ENCODE measurements at regions not wholly inside any gene's neighbourhood (a gene's known extent, or its start where the extent isn't known, plus 50 kb on each side); places are given as distances from the start of the nearest gene placed in this dataset.
A peak's percentile ranks its signal among the peaks of the same experiment; 100 is the strongest.
"Not testable (repeated sequence)": the region's sequence is repeated elsewhere in the genome, so short reads cannot be mapped to it uniquely, and the experiment has no call there.

DNA sequence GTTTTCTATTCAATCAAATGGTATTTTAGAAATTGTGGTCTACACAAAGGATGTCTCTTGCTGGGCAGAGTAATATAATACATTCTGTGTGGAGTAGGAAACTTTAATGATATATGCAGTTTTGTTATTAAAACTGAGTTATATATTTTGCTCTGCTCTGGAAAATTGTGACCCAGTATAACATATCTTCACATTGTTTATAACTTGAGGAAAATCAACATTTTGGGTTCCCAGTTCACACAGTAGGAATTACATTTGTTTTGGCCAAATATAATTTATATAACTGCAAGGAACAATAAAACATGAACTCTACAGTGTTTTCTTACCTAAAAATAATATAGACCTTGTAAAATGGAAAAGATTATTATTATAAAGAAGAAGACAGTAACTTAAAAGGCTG lies 372.4 kb downstream of the OSR1 start:
- no peak for DNase-seq (ENCODE audit: low spot score)

DNA sequence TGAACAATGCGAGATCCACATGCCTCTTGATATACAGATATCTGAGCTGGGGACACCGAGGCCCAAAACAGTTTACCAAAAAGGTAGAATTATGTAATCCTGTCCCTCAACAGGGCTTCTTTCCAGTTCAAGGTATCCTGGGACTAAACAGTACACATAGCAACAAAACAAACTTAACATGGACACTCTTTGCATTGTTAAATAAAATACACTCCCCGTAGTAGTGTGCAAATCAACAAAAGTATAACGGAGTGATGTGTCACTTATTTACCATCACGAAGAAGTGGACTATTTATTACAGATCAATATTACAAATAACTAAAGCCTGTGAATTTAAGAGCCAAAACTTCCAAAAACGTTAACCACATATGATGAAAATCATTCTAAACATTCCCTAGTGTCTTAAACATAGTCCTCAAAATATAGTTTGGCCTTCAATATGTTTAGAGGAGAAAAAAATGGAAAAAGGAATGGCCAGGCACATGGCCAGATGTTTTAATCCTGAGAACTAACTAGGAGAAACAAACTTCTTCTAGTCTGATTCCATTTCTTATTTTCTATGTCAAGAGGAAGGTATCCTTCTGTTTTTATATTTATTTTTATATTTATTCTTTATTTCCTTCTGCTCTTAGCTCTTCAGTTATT lies 377.5 kb downstream of the OSR1 start:
- DNase-seq (ENCODE audit: low spot score), result no peak

DNA sequence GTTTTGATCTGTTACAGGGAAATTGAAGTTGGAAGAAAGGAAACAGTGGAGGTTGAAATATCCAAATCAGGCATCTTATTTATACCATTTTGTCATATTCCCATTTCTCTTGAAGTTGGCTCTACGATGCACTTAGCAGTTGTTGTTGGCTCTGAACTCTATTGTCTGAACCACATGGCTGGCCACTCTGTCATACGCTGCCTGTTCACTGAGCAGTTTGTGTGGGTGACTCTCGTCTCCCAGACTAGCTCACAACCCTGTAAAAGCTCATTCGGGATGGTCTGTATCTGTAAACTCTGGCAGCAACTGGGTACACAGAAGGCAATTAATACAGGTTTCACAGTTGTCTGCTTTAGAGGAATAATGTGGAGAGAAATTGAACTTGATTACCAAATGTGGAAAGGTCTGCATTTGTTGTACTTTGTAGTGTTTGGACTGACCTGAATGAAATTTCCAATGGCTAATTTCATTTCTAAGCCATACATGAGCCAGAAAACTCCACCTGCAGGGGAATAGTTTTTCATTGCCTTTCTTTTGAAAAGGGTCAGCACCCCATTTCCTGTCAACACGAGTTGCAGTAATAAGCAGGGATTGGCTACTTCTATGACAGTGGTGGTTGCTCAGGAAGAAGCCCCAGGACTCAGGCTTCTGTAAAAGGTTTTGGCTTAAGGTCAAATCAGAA lies 378.2 kb downstream of the OSR1 start:
- DNase-seq (ENCODE audit: low spot score), result no peak

DNA sequence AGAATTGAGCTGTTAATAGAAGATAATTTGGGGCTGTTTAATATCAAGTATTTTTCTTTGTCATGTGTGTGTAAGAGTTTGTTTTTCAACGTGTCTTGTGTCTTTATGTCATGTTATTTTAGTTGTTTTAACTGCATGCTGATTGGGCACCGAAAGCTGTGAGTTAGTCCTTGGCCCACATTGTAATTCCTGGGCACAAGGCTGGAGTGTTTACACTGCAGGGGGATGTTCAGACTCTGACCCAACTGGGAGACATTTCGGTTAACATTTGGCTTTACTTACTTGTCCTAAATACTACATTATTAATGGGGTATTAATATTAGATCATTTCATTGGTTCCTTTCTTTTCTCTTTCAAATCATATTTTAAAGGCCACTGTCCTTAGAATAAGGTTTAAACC lies 381.0 kb downstream of the OSR1 start:
- no peak for DNase-seq (ENCODE audit: low spot score)

DNA sequence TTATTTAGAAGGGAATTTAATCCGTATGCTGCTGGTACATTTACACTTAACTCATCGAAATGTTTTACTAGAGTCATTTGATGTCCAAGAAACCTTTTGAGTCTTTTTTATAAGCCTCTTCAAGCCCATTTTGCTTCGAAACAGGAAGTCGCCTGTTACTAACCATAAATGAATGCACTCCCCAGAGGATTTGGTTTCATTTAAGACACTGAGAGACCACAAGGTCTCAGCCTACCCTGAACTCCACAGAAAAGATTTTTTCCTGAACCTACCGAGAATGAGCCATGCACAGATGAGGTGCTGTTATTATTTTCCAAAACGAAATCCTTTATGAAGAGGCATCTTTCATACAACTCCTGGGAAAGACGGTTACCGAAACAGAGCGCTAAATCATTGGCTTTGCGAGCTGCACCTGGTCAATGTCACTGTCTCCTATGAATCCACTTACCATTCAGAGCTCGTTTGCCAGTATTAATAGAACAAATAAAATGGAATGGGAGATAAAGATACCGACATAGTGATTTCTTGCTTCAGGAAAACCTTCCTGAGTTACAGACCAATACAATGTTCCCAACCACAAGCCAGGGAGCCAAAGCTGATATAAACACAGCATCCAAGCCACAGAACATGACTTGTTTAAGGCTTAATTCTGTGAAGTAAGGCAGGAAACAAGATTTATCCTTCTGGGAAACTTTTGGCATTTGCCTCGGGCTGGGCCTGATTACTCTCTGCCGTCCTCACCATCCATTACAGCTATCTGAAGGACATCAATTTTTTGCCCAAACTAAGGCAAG lies 382.1 kb downstream of the OSR1 start:
- no peak for DNase-seq (ENCODE audit: low spot score)

DNA sequence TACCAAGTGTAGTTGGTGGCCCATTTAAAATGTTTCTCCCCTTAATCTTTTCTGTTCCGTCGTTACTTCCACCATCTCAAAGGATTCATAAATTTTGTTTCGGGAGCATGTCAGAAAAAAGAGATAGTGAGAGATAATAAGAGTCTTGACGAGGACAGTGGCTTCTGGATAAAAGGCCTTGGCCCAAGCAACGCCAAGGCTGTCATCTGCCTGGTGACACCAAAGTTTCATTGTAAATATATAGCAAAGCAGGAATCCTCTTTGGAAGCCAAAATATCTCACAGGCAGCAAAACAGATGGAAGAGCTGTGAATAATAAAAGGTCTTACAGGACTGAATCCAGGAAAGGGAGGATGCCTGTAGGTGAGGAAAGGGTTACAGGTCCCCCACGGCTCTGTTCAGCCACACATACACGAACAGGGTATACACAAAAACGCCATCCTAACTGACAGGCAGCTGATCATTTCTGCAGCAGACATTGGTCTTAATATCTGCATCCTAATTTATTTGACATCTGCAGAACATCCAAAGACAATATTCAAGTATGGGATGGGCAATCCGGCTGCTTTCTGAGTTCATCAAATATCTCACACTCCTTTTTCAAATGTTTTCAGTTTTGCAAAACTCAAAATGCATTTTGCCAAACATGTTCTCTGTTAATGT lies 382.8 kb downstream of the OSR1 start:
- no peak for DNase-seq (ENCODE audit: low spot score)

DNA sequence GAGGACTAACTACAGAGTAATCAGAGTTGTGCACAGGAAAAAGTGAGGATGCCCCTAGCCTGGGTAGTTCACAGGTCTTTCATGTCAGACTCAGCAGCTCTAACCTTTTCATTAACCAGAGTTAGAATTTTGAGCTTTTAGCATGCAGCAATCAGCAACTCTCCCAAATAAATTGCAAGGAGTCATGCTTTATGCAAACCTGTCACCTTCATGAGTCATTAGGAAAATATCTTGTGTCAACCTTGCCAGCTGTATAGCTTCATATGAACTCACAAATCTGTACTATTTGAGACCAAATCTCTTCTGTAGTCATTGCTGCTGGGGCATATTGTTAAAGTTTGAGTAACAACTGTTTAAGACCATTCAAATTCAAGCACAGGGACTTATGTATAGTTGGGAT lies 382.3 kb upstream of the NT5C1B start:
- DNase-seq (ENCODE audit: low spot score), result no peak

DNA sequence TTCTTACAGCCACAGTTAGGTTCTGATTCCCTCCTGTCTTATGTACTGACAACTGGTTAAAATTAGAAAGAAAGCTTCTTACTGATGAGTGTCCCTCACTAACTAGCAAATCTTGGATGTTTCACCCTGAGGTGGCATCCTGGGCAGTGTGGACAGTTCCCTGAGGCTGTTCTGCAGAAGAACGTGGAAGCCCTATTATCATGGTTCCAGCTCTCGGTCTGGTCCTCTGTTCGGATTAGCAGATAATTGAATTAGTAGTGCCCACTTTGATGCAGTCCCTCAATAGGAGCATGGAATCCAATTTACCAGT lies 381.7 kb upstream of the NT5C1B start:
- DNase-seq (ENCODE audit: low spot score), result no peak

DNA sequence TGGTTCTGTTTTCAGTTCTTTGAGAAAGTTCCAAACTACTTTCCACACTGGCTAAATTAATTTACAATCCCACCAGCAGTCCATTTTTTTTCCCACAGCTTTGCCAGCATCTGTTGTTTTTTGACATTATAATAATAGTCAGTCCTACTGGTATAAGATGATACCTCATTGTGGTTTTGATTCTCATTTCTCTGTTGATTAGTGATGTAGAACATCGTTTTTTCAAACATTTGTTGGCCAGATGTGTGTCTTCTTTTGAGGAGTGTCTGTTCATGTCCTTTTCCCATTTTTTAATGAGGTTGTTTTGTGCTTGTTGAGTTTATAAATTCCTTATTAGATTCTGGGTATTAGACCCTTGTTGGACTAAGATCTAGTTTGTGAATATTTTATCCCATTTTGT lies 376.8 kb upstream of the NT5C1B start:
- no peak for DNase-seq (ENCODE audit: low spot score)

DNA sequence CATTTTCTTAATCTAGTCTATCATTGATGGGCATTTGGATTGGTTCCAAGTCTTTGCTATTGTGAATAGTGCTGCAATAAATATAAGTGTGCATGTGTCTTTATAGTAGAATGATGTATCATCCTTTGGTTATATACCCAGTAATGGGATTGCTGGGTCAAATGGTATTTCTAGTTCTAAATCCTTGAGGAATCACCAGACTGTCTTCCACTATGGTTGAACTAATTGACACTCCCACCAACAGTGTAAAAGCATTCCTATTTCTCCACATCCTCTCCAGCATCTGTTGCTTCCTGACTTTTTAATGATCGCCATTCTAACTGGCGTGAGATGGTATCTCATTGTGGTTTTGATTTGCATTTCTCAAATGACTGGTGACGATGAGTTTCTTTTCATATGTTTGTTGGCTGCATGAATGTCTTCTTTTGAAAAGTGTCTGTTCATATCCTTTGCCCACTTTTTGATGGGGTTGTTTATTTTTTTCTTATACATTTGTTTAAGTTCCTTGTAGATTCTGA lies 374.4 kb upstream of the NT5C1B start:
- DNase-seq (ENCODE audit: low spot score), result not testable (repeated sequence)

DNA sequence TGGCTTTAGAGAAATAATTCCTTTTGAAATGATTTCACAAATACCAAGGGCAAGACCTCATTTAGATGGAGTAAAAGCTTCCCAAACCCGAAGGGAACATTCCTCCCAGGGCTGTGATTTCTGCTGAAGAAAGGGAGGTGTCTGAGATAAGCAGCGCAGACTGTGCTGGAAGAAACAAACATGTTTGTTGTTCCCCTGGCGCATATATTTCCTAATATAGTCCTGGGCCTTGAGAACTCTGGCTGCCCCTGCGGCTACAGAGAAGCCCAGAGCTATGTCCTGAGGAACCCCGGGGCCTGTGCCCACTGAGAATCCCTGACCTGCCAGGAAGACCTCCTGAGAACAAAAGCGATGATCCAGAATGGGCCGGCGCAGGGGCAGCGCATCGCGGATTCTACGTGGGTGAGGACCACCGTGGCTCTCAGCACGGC lies 372.6 kb upstream of the NT5C1B start:
- DNase-seq (ENCODE audit: low spot score), result no peak

DNA sequence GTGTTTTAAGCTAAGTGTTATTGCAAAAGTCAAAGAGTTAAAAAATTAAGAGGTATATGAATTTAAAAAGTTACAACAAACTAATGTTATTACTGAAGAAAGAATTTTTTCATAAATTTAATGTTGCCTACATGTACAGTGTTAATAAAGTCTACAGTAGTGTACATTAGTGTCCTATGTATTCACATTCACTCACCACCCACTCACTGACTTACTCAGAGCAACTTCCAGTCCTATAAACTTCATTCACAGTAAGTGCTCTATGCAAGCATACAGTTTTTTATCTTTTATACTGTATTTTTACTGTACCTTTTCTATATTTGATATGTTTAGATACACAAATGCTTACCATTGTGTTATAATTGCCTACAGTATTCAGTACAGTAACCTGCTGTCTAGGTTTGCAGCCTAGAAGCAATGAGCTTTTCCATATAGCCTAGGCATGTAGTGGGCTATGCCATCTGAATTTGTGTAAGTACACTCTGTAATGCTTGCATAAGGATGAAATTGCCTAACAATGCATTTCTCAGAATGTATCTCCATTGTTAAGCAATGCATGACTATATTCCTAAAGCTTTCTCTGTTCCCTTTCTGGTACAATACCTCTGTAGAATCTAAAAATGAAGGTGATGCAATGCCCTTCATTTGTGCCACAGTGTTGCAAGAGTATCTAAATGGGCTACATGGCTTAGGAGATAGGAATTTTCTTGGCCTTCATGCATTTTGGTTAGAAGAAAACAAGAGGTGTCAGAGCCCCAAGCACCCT lies 370.8 kb upstream of the NT5C1B start:
- DNase-seq (ENCODE audit: low spot score), result no peak

DNA sequence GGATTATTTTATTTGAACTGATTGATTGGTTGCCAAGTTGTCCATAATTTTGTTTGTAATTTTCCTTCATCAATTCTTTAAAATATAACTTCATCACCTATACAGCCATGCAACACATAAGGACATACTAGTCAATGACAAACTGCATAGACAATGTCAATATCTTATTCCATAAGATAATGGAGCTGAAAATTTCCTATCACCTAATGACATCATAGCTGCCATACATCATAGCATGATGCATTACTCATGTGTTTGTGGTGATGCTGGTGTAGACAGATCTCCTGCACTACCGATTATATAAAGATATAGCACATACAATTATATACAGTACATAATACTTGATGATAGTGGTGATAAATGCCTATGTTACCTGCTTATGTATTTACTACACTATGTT lies 369.8 kb upstream of the NT5C1B start:
- no peak for DNase-seq (ENCODE audit: low spot score)

DNA sequence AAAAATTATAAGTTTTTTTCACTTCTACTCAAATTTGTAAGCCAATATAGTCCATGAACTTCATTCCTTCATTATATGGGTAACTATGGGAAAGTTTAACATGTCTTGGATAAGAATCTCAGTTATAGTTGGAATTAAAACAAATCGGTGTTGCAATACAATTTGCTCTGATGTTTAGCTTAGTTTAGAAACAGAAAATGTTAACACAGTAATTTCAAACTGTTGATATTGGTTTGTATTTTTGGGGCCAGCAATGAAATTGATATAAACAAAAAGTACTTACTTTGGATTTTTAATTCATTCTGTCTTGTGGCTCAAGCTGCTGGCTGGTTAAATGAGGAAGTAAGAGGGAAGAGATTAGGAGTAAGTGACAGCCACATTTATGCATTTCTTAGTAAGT lies 368.5 kb upstream of the NT5C1B start:
- no peak for DNase-seq (ENCODE audit: low spot score)

DNA sequence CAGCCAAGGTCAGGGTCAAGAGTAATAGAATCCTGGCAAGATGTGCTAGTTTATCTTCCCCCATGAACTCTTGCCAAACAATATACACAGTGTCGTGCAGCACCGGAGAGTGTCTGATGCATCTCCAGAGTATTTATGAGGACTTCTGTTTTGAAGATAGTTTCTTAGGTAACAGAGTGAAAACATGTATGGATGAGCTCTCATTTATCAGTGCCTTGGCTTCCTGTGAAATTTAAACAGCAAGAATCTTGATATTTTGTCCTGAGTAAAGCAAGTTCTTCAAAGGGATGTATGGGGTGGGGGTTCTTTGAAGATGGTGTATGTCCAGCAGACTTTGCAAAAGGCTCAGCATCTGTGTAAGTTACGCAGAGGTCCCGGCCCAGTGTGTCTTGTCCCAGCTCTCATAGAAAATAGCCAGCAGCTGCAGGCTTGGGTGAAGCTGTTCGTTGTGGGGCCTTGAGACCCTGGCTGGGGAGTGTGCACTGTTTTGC lies 361.0 kb upstream of the NT5C1B start:
- peak; percentile 35 for DNase-seq (ENCODE audit: low spot score)

DNA sequence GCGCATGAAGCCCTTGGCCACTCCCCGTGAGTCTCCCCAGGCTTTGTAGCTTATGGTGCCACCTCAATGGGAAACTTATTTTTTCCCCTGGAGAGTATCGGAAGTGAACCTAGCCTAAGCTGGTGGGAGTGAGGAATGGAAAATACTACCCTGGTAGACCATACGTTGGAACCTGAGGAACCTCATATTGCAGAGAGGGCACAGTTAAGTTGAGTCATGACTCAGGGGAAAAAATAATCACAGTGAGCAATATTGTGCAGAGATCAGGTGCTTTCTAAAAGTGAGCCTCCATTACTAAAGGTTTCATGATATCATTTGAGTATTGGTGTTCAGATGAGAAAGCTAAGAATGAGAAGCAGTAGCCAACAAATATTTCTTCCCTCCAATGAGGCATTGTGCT lies 360.5 kb upstream of the NT5C1B start:
- no peak for DNase-seq (ENCODE audit: low spot score)

DNA sequence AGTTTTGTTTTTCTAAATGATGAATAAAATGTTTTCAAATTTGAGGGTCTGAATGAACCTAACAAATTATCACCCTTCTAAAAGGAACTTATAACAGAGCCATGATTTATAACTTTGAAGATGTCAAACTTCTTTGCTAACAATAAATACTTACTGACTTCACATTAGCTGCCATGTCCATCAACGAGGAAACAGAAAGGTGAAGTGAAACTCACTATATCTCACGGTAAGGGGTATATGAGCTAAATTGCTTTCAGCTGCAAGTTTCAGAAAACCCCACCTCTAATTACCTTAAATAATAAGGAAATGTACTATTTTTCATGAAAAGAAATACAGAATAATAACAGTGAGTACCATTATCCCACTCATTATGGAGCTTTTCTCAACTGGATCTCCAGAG lies 350.8 kb upstream of the NT5C1B start:
- no peak for DNase-seq (ENCODE audit: low spot score)

DNA sequence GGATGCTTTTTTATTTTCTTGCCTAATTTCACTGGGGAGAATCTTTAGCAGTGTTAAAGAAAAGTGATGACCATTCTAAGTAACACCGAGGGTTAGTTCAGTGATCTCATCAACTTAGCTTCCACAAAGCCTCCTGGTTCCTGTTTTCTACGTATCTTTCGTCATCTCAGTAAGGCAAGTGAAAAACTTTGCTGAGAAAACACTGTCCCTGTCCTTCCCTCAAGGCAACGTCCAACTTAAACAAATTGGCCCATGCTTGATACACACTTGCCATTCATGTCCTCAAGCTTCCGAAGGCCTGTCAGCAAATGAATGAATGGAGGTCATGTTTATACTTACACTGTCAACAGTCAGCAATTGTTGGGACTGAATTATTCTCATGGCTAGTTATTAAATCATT lies 350.4 kb upstream of the NT5C1B start:
- DNase-seq (ENCODE audit: low spot score), result not testable (repeated sequence)

DNA sequence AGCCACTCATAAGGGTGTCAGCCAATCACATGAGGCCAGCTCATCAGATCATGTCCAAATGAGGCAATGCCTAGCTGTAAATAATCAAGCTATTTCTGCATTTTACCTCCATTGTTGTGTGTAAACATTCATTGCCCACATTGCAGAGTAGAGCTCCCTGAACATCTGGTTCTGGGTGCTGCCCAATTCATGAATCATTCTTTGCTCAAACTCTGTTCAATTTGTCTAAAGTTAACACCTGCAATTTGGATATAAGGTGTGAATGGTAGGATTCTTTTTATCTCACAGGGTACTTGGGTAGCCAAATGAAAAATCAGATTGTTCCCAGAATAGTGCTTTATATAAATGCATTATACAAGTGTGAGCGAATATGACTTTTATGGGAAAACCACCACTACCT lies 345.5 kb upstream of the NT5C1B start:
- no peak for DNase-seq (ENCODE audit: low spot score)

DNA sequence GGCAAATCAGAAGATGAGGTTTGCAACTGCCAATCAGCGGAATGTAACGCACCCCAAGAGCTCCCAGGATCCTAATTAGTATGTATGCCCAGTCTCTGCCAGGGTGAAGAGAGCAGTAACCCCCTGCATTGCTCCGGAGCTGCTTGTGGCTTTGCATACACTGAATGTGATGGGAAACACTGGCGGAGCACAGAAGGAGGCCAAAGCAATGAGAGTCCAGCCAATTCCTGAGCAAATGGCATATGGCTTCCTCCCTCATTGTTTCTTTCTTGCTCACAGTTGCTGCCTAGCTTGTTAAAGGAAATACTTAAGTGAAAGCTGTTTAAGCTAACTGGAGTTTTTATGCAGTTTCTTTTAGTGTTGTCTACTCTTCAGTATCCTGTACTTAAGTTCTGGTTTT lies 343.5 kb upstream of the NT5C1B start:
- DNase-seq (ENCODE audit: low spot score), result no peak

DNA sequence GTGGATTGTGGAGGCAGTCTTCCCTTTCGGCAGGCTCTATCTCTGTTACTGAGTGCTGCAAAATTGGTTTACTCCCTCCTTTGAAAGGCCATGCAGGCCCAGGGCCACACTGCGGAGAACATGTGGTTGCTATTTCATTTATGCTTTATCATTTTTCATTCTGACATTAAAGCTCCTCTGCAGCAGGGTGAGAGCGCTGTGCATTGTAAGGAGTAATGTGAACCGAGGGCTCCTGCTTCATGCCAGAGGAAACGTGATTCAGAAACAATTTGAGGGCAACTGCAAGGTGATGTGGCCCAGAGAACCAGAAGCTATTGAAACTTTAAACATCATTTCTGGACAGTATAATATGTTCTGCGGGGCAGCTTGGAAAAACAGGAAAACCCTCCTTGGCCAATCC lies 341.6 kb upstream of the NT5C1B start:
- DNase-seq (ENCODE audit: low spot score), result no peak
